Pancreas (tissue), 10 donors: ENCODE measurements at regions not wholly inside any gene's neighbourhood (a gene's known extent, or its start where the extent isn't known, plus 50 kb on each side); places are given as distances from the start of the nearest gene placed in this dataset.

Source experiments
- ATAC-seq, 4 donors: fragments of 200-7000 bp; cut with Tn5 transposase; one replicate each; pipeline versions ENCODE4 v1.8.0 to v1.9.1; 2020; ENCODE audit warnings: mild to moderate bottlenecking in 4 of 4, moderate library complexity in 4 of 4
- DNase-seq, 6 donors: peaks; one replicate each; pipeline ENCODE4 v3.0.0-alpha.2; 2020
- FAIRE-seq: peaks from 2 replicates; lab custom pipeline; 2012; peaks lifted over from hg19 to GRCh38; lab: Jason Lieb, UNC
- H3K27ac ChIP-seq, 4 donors: fragments of 200-600 bp; sonication (generic); 1 replicate in 3 of 4; 2 replicates in 1 of 4; pipeline versions ENCODE4 v1.5.0 to v1.8.0; 2020
- H3K27me3 ChIP-seq, 4 donors: fragments of 200-600 bp; one replicate each; pipeline ENCODE4 v1.8.0; 2021
- H3K36me3 ChIP-seq, 3 donors: fragments of 200-600 bp; sonication (generic) in 1 of 3; one replicate each; pipeline versions ENCODE4 v1.5.0 to v1.8.0; 2020 to 2021
- H3K4me1 ChIP-seq, 3 donors: fragments of 200-600 bp; one replicate each; pipeline ENCODE4 v1.8.0; 2021
- H3K4me3 ChIP-seq, 4 donors: fragments of 200-600 bp; sonication (generic) in 2 of 4; one replicate each; pipeline versions ENCODE4 v1.5.0 to v1.8.0; 2020 to 2021
- H3K9me3 ChIP-seq, 4 donors: fragments of 200-600 bp; one replicate each; pipeline ENCODE4 v1.8.0; 2021
- WGBS, 2 donors: extraction: QIAGEN DNeasy Blood & Tissue Kit; methylation state at CpG; one replicate each; pipeline ENCODE4 v1.1.7; 2013; 5-methylcytosine and 5-hydroxymethylcytosine counted together
- intact Hi-C, 3 donors: fragments of 100-400 bp; cut with DNase I; formaldehyde crosslinking; loops; one replicate each; pipeline versions ENCODE4 v1.11.1 to v1.14.2; 2022
- TF ChIP-seq, protein P1 (sequence below), 4 donors: fragments of 200-600 bp; sonication (generic) in 3 of 4; IDR thresholded peaks; one replicate each; pipeline versions ENCODE4 v1.5.0 to v1.8.0; 2021; ENCODE audit warnings: antibody characterized with exemption in 4 of 4
- donor health status: healthy with polysubstance abuse.
- donor health status: DM: no; HTN: no; CAD: no; lungs with moderate emphysema.
- donor health status: DM: no; HTN: no; CAD: no.
- donor health status: control.
- donor health status: control.
- donor health status: Bipolar disorder and iron deficiency.
- donor health status: DM: yes; HTN: yes; CAD: no.
- donor health status: DM: no; HTN: no; CAD: no.
- donor health status: DM: no; HTN: no; CAD: no.
- donor health status: DM: yes; HTN: yes; CAD: no.

DNA sequence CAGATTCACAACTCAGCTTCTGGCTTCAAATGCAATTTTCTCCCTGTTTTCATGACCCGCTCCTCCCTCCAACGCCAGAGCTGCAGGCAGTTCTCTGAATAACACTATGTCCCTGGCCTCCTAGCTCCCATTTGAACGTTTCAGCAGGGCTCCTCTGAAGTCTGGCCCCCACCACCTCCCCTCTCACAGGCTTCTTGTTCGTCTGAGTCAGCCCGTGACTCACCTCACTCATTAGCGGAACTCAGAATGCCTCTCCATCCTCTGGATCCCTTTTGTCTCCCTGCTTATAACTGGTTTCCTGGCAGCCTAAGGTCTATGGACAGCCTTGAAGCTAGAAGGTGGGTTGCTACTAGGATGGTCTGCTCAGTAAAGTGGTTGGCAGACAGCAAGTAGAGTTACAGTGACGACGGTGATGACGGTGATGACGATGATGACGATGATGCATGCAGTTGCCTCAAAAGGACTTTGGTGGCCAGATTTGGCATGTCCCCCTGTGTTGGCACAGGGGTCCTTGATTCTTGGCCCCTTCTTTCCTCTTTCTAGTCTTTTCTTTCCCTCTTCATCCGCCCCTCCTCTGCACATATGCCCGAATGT lies 83.3 kb upstream of the MKLN1 start:
- Histone ChIP-seq H3K27ac (no peak overlapping the region), H3K4me3 (no peak overlapping the region), H3K36me3 (no peaks in the 10 kb centered on the region), H3K27me3 (no peaks in the 10 kb centered on the region), H3K9me3 (no peaks in the 10 kb centered on the region), H3K4me1 (no peaks in the 10 kb centered on the region)
- no peak for FAIRE-seq
- intact Hi-C loops: no loop called here
- TF ChIP-seq, protein P1, sequence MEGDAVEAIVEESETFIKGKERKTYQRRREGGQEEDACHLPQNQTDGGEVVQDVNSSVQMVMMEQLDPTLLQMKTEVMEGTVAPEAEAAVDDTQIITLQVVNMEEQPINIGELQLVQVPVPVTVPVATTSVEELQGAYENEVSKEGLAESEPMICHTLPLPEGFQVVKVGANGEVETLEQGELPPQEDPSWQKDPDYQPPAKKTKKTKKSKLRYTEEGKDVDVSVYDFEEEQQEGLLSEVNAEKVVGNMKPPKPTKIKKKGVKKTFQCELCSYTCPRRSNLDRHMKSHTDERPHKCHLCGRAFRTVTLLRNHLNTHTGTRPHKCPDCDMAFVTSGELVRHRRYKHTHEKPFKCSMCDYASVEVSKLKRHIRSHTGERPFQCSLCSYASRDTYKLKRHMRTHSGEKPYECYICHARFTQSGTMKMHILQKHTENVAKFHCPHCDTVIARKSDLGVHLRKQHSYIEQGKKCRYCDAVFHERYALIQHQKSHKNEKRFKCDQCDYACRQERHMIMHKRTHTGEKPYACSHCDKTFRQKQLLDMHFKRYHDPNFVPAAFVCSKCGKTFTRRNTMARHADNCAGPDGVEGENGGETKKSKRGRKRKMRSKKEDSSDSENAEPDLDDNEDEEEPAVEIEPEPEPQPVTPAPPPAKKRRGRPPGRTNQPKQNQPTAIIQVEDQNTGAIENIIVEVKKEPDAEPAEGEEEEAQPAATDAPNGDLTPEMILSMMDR (IDR thresholded peaks at IDR 0.05): no peak
- no peak for ATAC-seq
- WGBS, 2 donors: 76 to 77% methylated on average over 13 of the region's 13 CpGs
- DNase-seq: no peak

DNA sequence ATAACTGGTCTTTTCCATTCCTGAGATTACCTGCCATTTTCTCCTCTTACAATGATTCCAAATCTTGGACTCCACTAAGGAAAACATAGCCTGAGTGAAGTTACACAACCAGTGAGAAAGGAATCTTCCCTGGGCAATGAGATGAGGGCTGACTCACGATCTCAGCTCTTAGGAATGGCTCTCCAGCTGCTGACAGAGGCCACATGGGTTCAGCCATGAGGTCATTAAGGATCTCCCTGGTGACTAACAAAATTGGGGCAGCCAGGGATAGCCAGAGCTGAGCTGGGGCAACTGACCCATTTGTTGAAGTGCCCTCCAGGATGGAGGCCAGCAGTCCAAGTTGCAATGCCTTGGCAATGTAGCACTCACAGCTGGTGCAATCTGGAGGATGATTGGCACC lies 78.7 kb upstream of the MKLN1 start:
- H3K27me3 ChIP-seq: no peaks in the 10 kb centered on the region
- no peaks in the 10 kb centered on the region for H3K4me1 ChIP-seq
- peak in 1 of 6 donors; percentile 13 for DNase-seq
- no peaks in the 10 kb centered on the region for H3K36me3 ChIP-seq
- WGBS, 2 donors: 57 to 73% methylated on average over 1 of the region's 1 CpG
- no peak overlapping the region for H3K4me3 ChIP-seq
- peak in 3 of 4 donors; percentile 57 to 78 (median 74) for ATAC-seq
- H3K27ac ChIP-seq: no peak overlapping the region
- intact Hi-C loops: no loop called here
- H3K9me3 ChIP-seq: no peaks in the 10 kb centered on the region
- FAIRE-seq: no peak
- TF ChIP-seq, protein P1 (IDR thresholded peaks at IDR 0.05): no peak

DNA sequence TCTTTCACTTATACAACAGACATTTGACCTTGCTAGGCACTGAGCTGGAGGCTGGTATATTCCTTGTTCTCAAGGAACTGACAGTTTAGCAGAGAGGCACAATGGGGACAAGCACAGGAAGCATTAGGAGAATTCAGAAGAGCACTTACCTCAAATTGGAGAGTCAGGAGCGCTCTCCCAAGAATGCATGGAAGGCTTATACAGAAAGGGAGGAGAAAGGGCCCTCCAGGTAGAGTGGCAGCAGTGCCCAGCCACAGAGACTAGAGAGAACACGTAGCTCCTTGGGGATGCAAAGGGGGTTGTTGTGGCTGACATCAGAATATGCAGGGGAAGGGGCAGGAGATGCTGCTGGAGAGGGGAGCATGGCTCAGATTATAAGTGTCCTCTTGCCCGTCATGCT lies 78.2 kb upstream of the MKLN1 start:
- Histone ChIP-seq H3K4me3 (no peak overlapping the region), H3K4me1 (no peaks in the 10 kb centered on the region), H3K27ac (no peak overlapping the region), H3K9me3 (no peaks in the 10 kb centered on the region), H3K36me3 (no peaks in the 10 kb centered on the region), H3K27me3 (no peaks in the 10 kb centered on the region)
- ATAC-seq (no peak), FAIRE-seq (no peak), DNase-seq (no peak)
- 80 to 87% methylated on average over 3 of the region's 3 CpGs for WGBS, 2 donors
- TF ChIP-seq, protein P1 (IDR thresholded peaks at IDR 0.05): no peak
- intact Hi-C loops: no loop called here

DNA sequence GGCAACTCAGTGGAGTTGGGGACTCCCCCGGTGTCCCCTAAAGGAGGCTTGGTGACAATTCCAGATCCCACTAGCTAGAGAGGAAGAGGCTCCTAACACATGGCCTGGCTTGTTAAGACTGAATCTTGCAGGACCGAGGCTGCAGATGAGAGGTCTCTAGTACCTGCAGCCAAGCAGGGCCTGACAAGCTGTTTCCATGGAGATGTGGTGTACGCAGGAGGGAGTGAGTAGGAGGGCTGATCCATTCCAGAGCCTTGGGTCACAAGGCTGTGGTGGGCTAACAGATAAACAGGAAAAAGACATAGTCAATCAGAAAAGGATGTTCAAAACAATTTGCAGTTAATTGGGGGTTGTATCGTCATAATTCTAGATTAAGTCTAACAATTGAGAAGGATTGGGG lies 77.3 kb upstream of the MKLN1 start:
- no peak for DNase-seq
- 75 to 77% methylated on average over 4 of the region's 4 CpGs for WGBS, 2 donors

DNA sequence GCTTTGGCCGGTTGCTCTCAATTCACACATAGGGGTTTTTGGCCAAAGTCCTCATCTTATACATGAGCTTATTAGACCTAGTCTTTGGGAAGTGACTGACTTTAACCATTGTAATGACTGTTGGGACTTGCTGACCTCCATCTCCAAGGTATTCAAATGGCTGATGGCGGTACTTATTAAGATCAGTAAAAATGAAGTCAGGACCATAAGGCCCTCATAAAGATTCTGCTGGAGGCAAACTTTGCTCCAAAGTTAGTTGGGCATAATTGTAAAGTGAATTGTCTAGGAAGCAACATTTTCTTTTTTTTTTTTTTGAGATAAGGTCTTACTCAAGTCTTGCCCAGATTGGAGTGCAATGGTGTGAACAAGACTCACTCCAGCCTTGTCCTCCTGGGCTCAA lies 76.3 kb upstream of the MKLN1 start:
- H3K27me3 ChIP-seq: no peaks in the 10 kb centered on the region
- WGBS, 2 donors: 91 to 98% methylated on average over 2 of the region's 2 CpGs

More for the DNA sequence above, 77.3 kb upstream of the MKLN1 start:
- intact Hi-C loops: no loop called here
- no peaks in the 10 kb centered on the region for H3K36me3 ChIP-seq
- no peak for ATAC-seq
- TF ChIP-seq, protein P1 (IDR thresholded peaks at IDR 0.05): no peak
- no peaks in the 10 kb centered on the region for H3K27me3 ChIP-seq
- no peak for FAIRE-seq
- no peaks in the 10 kb centered on the region for H3K4me1 ChIP-seq
- H3K4me3 ChIP-seq: no peak overlapping the region
- H3K27ac ChIP-seq: no peak overlapping the region
- H3K9me3 ChIP-seq: no peaks in the 10 kb centered on the region

More for the DNA sequence above, 76.3 kb upstream of the MKLN1 start:
- intact Hi-C loops: no loop called here
- TF ChIP-seq, protein P1 (IDR thresholded peaks at IDR 0.05): no peak
- Histone ChIP-seq H3K36me3 (no peaks in the 10 kb centered on the region), H3K27ac (no peak overlapping the region), H3K9me3 (no peaks in the 10 kb centered on the region), H3K4me1 (no peaks in the 10 kb centered on the region), H3K4me3 (no peak overlapping the region)
- no peak for DNase-seq
- FAIRE-seq: no peak
- ATAC-seq: no peak
